Upper lobe of left lung (tissue), 4 donors: ENCODE measurements at regions not wholly inside any gene's neighbourhood (a gene's known extent, or its start where the extent isn't known, plus 50 kb on each side); places are given as distances from the start of the nearest gene placed in this dataset.

Source experiments
- EP300 ChIP-seq, 4 donors: sonication (generic); formaldehyde crosslinking; IDR thresholded peaks; one replicate each; pipeline ENCODE4 v1.5.1; 2017; ENCODE audit warnings: antibody characterized with exemption in 4 of 4, control low read depth in 2 of 4
- POLR2A ChIP-seq, 4 donors: fragments of 450-650 bp; IDR thresholded peaks; one replicate each; pipeline ENCODE4 v1.5.1; 2016 to 2017; ENCODE audit warnings: antibody characterized with exemption in 4 of 4, mild to moderate bottlenecking in 2 of 4
- POLR2AphosphoS5 ChIP-seq, 2 donors: sonication (generic); formaldehyde crosslinking; IDR thresholded peaks; one replicate each; pipeline ENCODE4 v1.5.1; 2017; ENCODE audit warnings: antibody characterized with exemption in 2 of 2
- TF ChIP-seq, protein P1 (sequence below), 6 experiments: fragments of 450-650 bp in 4 of 6; fragments of 200-600 bp in 2 of 6; sonication (generic) in 2 of 6; IDR thresholded peaks; one replicate each; pipeline ENCODE4 v1.5.1; 2016 to 2019; ENCODE audit warnings: antibody characterized with exemption in 6 of 6

DNA sequence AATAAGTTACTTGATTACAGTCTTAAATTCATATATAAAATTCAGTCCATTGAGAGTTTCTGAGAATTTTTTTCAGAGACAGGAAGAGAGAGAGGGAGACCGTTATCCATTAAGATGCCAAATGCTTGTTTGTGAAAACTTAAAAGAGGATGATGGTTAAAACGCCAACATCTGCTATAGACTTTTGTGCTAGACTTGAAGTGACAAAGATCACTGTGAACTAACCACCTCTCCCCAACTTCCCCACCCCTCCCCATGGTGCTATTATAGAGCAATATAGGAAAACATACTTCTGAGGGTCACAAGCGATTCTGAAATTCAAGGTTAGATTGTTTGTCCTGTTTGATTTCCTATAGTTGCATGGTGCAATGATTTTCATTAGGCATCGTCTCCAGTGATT lies 440.8 kb downstream of the RMST start:
- TF ChIP-seq POLR2AphosphoS5 (IDR thresholded peaks at IDR 0.05) (no peak), EP300 (IDR thresholded peaks at IDR 0.05) (no peak), POLR2A (IDR thresholded peaks at IDR 0.05) (no peak)
- TF ChIP-seq, protein P1, sequence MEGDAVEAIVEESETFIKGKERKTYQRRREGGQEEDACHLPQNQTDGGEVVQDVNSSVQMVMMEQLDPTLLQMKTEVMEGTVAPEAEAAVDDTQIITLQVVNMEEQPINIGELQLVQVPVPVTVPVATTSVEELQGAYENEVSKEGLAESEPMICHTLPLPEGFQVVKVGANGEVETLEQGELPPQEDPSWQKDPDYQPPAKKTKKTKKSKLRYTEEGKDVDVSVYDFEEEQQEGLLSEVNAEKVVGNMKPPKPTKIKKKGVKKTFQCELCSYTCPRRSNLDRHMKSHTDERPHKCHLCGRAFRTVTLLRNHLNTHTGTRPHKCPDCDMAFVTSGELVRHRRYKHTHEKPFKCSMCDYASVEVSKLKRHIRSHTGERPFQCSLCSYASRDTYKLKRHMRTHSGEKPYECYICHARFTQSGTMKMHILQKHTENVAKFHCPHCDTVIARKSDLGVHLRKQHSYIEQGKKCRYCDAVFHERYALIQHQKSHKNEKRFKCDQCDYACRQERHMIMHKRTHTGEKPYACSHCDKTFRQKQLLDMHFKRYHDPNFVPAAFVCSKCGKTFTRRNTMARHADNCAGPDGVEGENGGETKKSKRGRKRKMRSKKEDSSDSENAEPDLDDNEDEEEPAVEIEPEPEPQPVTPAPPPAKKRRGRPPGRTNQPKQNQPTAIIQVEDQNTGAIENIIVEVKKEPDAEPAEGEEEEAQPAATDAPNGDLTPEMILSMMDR (IDR thresholded peaks at IDR 0.05): no peak
